Adrenal gland (tissue), 9 donors: ENCODE measurements at regions not wholly inside any gene's neighbourhood (a gene's known extent, or its start where the extent isn't known, plus 50 kb on each side); places are given as distances from the start of the nearest gene placed in this dataset.
A peak's percentile ranks its signal among the peaks of the same experiment; 100 is the strongest.

Experiments
- DNase-seq, 7 donors: peaks; one replicate each; pipeline ENCODE4 v3.0.0-alpha.2; 2019 to 2020
- H3K27ac ChIP-seq, 5 donors: fragments of 200-600 bp; sonication (generic) in 4 of 5; 1 replicate in 3 of 5; 2 replicates in 2 of 5; pipeline versions ENCODE4 v1.5.1 to v1.8.0; 2016 to 2020; ENCODE audit warnings: mild to moderate bottlenecking in 1 of 5
- H3K27me3 ChIP-seq: fragments of 200-600 bp; 2 replicates; pipeline ENCODE4 v1.8.0; 2021
- H3K36me3 ChIP-seq, 2 donors: fragments of 200-600 bp; replicated peaks in 1 of 2; 1 replicate in 1 of 2; 2 replicates in 1 of 2; pipeline versions ENCODE4 v1.5.1 to v1.8.0; 2018 to 2022
- H3K4me1 ChIP-seq, 2 donors: fragments of 200-600 bp; replicated peaks in 1 of 2; 1 replicate in 1 of 2; 2 replicates in 1 of 2; pipeline versions ENCODE4 v1.5.1 to v1.8.0; 2018 to 2021
- H3K4me3 ChIP-seq, 4 donors: fragments of 200-600 bp; sonication (generic) in 3 of 4; one replicate each; pipeline ENCODE4 v1.5.1; 2016 to 2018
- H3K9me3 ChIP-seq, 3 donors: fragments of 200-600 bp; sonication (generic) in 1 of 3; replicated peaks in 1 of 3; 1 replicate in 2 of 3; 2 replicates in 1 of 3; pipeline versions ENCODE4 v1.5.1 to v1.8.0; 2016 to 2021
- CTCF ChIP-seq, 6 experiments: fragments of 450-650 bp in 4 of 6; fragments of 200-600 bp in 2 of 6; sonication (generic) in 1 of 6; IDR thresholded peaks; 1 replicate in 5 of 6; 2 replicates in 1 of 6; pipeline versions ENCODE4 v1.5.1 to v1.8.0; 2016 to 2021; ENCODE audit warnings: antibody characterized with exemption in 6 of 6, mild to moderate bottlenecking in 2 of 6, moderate library complexity in 1 of 6
- POLR2A ChIP-seq, 2 donors: fragments of 450-650 bp; IDR thresholded peaks; one replicate each; pipeline ENCODE4 v1.6.1; 2017; ENCODE audit warnings: antibody characterized with exemption in 2 of 2, mild to moderate bottlenecking in 2 of 2, moderate library complexity in 1 of 2
- WGBS, 4 donors: extraction: QIAGEN DNeasy Blood & Tissue Kit in 2 of 4; methylation state at CpG; one replicate each; pipeline versions ENCODE4 v1.1.5 to v1.1.7; 2013 to 2017; 5-methylcytosine and 5-hydroxymethylcytosine counted together
- intact Hi-C, 2 donors: fragments of 100-400 bp; cut with DNase I; formaldehyde crosslinking; loops; one replicate each; pipeline versions ENCODE4 v1.14.1 to v1.15.0; 2022 to 2023
- donor health status: healthy with polysubstance abuse.
- donor health status: Bipolar disorder and iron deficiency.
- donor health status: DM: yes; HTN: yes; CAD: no.
- donor health status: DM: no; HTN: no; CAD: no.
- donor health status: DM: no; HTN: no; CAD: no.

- intact Hi-C loops: no loop called here
- H3K4me1 ChIP-seq: peaks cover 4 to 24% of the 10 kb centered on the region in 2 donors
- TF ChIP-seq POLR2A (IDR thresholded peaks at IDR 0.05) (no peak), CTCF (IDR thresholded peaks at IDR 0.05) (no peak)
- H3K4me3 ChIP-seq: no peak overlapping the region
- H3K27ac ChIP-seq: no peak overlapping the region
- H3K9me3 ChIP-seq: no peaks in the 10 kb centered on the region
- no peaks in the 10 kb centered on the region for H3K27me3 ChIP-seq
- no peak for DNase-seq
- WGBS, 4 donors: 91 to 100% (median 94%) methylated on average over 2 of the region's 2 CpGs
- H3K36me3 ChIP-seq: no peaks in the 10 kb centered on the region
These were observed 166.2 kb downstream of the KCTD12 start for GRCh38 chr13:76719955-76720354.

GRCh38 chr13:76717092-76717491 is 169.1 kb downstream of the KCTD12 start:
- no peaks in the 10 kb centered on the region for H3K36me3 ChIP-seq
- H3K9me3 ChIP-seq: no peaks in the 10 kb centered on the region
- H3K4me1 ChIP-seq: peaks cover 0 to 9% of the 10 kb centered on the region in 2 donors
- no peak for TF ChIP-seq CTCF (IDR thresholded peaks at IDR 0.05)
- no peak for TF ChIP-seq POLR2A (IDR thresholded peaks at IDR 0.05)
- intact Hi-C loops: no loop called here
- DNase-seq: peak in 5 of 7 donors; percentile 47 to 57 (median 50)
- no peaks in the 10 kb centered on the region for H3K27me3 ChIP-seq
- H3K4me3 ChIP-seq: no peak overlapping the region
- WGBS, 4 donors: 25 to 54% (median 46%) methylated on average over 1 of the region's 1 CpG
- H3K27ac ChIP-seq: no peak overlapping the region

DNA sequence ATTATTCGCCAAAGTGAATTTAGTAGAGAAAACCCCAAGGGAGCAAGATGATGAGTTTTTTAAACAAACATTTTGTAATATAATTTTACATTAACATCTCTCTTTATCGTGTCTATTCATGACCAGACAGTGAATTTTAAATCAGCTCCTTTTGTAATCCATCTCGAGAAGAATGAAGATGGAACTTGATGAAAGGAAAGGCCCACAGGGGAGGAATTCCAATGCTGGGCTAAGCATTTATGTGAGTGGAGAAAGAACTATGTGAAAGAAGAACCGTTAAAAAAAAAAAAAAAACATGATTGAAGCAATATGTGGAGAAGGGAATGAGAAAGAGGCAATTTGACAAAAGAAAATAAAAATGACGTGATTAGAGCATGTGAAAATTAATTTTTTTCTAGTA is 170.6 kb downstream of the KCTD12 start:
- intact Hi-C loops: no loop called here
- 76 to 87% (median 83%) methylated on average over 5 of the region's 5 CpGs for WGBS, 4 donors
- no peak for DNase-seq
- no peaks in the 10 kb centered on the region for H3K27me3 ChIP-seq
- TF ChIP-seq CTCF (IDR thresholded peaks at IDR 0.05): no peak
- TF ChIP-seq POLR2A (IDR thresholded peaks at IDR 0.05): no peak
- H3K9me3 ChIP-seq: no peaks in the 10 kb centered on the region
- no peak overlapping the region for H3K4me3 ChIP-seq
- H3K4me1 ChIP-seq: peaks cover 0 to 23% of the 10 kb centered on the region in 2 donors
- H3K36me3 ChIP-seq: no peaks in the 10 kb centered on the region
- H3K27ac ChIP-seq: no peak overlapping the region

GRCh38 chr13:76715075-76715474 is 171.1 kb downstream of the KCTD12 start:
- no peaks in the 10 kb centered on the region for H3K36me3 ChIP-seq
- H3K4me3 ChIP-seq: no peak overlapping the region
- no peaks in the 10 kb centered on the region for H3K9me3 ChIP-seq
- H3K27ac ChIP-seq: no peak overlapping the region
- WGBS, 4 donors: 87 to 93% (median 89%) methylated on average over 4 of the region's 4 CpGs
- peaks cover 0 to 24% of the 10 kb centered on the region in 2 donors for H3K4me1 ChIP-seq
- TF ChIP-seq CTCF (IDR thresholded peaks at IDR 0.05) (no peak), POLR2A (IDR thresholded peaks at IDR 0.05) (no peak)
- no peak for DNase-seq
- no peaks in the 10 kb centered on the region for H3K27me3 ChIP-seq
- intact Hi-C loops: no loop called here
